ENCODE measurements at regions not wholly inside any gene's neighbourhood (a gene's known extent, or its start where the extent isn't known, plus 50 kb on each side); places are given as distances from the start of the nearest gene placed in this dataset.

- in situ Hi-C loops (cut with MboI): no loop called here
- no peaks in the 10 kb centered on the region for H3K27me3 ChIP-seq (replicated peaks in 1 of 2; ENCODE audit: control insufficient read depth in 2 of 2, insufficient read depth in 2 of 2, low read length in 1 of 2)
- no peak overlapping the region for H3K4me3 ChIP-seq
- ChIA-PET CTCF (no interaction called here), POLR2A (no interaction called here), SMC1A (ENCODE audit: uncharacterized antibody, unreplicated experiment) (no interaction called here), RAD21 (ENCODE audit: unreplicated experiment) (no interaction called here)
- no peak overlapping the region for H3K9ac ChIP-seq (ENCODE audit: control insufficient read depth, insufficient read depth, low read length)
- H3K4me1 ChIP-seq (ENCODE audit: control insufficient read depth, insufficient read depth, low read length): no peaks in the 10 kb centered on the region
- 5% methylated on average over 1 of the region's 1 CpG for WGBS (ENCODE audit: insufficient coverage, insufficient replicate concordance, low lambda C conversion rate, missing lambda C conversion rate)
- no peaks in the 10 kb centered on the region for H3K9me3 ChIP-seq (replicated peaks; ENCODE audit: control insufficient read depth, insufficient read depth, low read length)
- H3K79me2 ChIP-seq (ENCODE audit: control insufficient read depth, insufficient read depth, low read length): no peaks in the 10 kb centered on the region
- FAIRE-seq: no peak
- no peak for ATAC-seq
- intact Hi-C loops (cut with micrococcal nuclease; ENCODE audit: unreplicated experiment): no loop called here
- BruUV-seq (replicated peaks): no TSS peak
- no peaks in the 10 kb centered on the region for H3K36me3 ChIP-seq (ENCODE audit: control insufficient read depth in 2 of 2, insufficient read depth in 2 of 2, low read length in 1 of 2)
- DNase-seq (ENCODE audit: low read depth, low spot score): no peak
- no peak overlapping the region for H3K27ac ChIP-seq (ENCODE audit: control insufficient read depth, insufficient read depth)
- no peak overlapping the region for H3K4me2 ChIP-seq (ENCODE audit: control insufficient read depth, insufficient read depth)
- TF ChIP-seq SPI1 (IDR thresholded peaks at IDR 0.05; ENCODE audit: borderline replicate concordance, insufficient read depth, low read depth, low read length) (no peak), ZNF274 (IDR thresholded peaks at IDR 0.05; ENCODE audit: insufficient read depth, insufficient read length) (no peak), SMC3 (IDR thresholded peaks at IDR 0.05; ENCODE audit: borderline replicate concordance, low read length) (no peak), BHLHE40 (IDR thresholded peaks at IDR 0.05; ENCODE audit: borderline replicate concordance in 1 of 2, low read depth in 2 of 2, low read length in 1 of 2) (no peak), NR2F1 (conservative IDR thresholded peaks at IDR 0.05) (no peak), RELA (IDR thresholded peaks at IDR 0.05; ENCODE audit: borderline replicate concordance, partially characterized antibody) (no peak), SMARCA5 (IDR thresholded peaks at IDR 0.05) (no peak), EP300 (IDR thresholded peaks at IDR 0.05; ENCODE audit: borderline replicate concordance in 1 of 2, control insufficient read depth in 1 of 2, low read depth in 2 of 2, low read length in 2 of 2) (no peak), ZNF24 (IDR thresholded peaks at IDR 0.05) (no peak), PBX3 (IDR thresholded peaks at IDR 0.05; ENCODE audit: insufficient replicate concordance, low read depth, low read length) (no peak), NFYB (IDR thresholded peaks at IDR 0.05; ENCODE audit: insufficient read depth, low read depth, low read length) (no peak), KDM1A (IDR thresholded peaks at IDR 0.05; ENCODE audit: borderline replicate concordance) (no peak), NFXL1 (IDR thresholded peaks at IDR 0.05; ENCODE audit: borderline replicate concordance) (no peak), IKZF2 (IDR thresholded peaks at IDR 0.05) (no peak)
- TF ChIP-seq, protein P1, sequence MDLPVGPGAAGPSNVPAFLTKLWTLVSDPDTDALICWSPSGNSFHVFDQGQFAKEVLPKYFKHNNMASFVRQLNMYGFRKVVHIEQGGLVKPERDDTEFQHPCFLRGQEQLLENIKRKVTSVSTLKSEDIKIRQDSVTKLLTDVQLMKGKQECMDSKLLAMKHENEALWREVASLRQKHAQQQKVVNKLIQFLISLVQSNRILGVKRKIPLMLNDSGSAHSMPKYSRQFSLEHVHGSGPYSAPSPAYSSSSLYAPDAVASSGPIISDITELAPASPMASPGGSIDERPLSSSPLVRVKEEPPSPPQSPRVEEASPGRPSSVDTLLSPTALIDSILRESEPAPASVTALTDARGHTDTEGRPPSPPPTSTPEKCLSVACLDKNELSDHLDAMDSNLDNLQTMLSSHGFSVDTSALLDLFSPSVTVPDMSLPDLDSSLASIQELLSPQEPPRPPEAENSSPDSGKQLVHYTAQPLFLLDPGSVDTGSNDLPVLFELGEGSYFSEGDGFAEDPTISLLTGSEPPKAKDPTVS (IDR thresholded peaks at IDR 0.05; ENCODE audit: low read depth, low read length): no peak
- TF ChIP-seq, protein P2, sequence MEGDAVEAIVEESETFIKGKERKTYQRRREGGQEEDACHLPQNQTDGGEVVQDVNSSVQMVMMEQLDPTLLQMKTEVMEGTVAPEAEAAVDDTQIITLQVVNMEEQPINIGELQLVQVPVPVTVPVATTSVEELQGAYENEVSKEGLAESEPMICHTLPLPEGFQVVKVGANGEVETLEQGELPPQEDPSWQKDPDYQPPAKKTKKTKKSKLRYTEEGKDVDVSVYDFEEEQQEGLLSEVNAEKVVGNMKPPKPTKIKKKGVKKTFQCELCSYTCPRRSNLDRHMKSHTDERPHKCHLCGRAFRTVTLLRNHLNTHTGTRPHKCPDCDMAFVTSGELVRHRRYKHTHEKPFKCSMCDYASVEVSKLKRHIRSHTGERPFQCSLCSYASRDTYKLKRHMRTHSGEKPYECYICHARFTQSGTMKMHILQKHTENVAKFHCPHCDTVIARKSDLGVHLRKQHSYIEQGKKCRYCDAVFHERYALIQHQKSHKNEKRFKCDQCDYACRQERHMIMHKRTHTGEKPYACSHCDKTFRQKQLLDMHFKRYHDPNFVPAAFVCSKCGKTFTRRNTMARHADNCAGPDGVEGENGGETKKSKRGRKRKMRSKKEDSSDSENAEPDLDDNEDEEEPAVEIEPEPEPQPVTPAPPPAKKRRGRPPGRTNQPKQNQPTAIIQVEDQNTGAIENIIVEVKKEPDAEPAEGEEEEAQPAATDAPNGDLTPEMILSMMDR (IDR thresholded peaks at IDR 0.05 in 2 of 3, conservative IDR thresholded peaks at IDR 0.05 in 1 of 3; ENCODE audit: control insufficient read depth in 2 of 3, extremely low read depth in 1 of 3, insufficient read depth in 1 of 3, low read depth in 3 of 3, low read length in 3 of 3): no peak
- H2AFZ ChIP-seq (ENCODE audit: control insufficient read depth, low read depth, low read length): no peak overlapping the region
- H4K20me1 ChIP-seq (ENCODE audit: control insufficient read depth, insufficient read depth): no peaks in the 10 kb centered on the region
These were observed 512.2 kb upstream of the GRIA1 start for GRCh38 chr5:152978141-152978835.
